ENCODE measurements at regions not wholly inside any gene's neighbourhood (a gene's known extent, or its start where the extent isn't known, plus 50 kb on each side); places are given as distances from the start of the nearest gene placed in this dataset.
"Not testable (repeated sequence)": the region's sequence is repeated elsewhere in the genome, so short reads cannot be mapped to it uniquely, and the experiment has no call there.

GRCh38 chr14:105768039-105768438 lies 241.7 kb downstream of the TMEM121 start:
- DNase-seq, result not testable (repeated sequence)

DNA sequence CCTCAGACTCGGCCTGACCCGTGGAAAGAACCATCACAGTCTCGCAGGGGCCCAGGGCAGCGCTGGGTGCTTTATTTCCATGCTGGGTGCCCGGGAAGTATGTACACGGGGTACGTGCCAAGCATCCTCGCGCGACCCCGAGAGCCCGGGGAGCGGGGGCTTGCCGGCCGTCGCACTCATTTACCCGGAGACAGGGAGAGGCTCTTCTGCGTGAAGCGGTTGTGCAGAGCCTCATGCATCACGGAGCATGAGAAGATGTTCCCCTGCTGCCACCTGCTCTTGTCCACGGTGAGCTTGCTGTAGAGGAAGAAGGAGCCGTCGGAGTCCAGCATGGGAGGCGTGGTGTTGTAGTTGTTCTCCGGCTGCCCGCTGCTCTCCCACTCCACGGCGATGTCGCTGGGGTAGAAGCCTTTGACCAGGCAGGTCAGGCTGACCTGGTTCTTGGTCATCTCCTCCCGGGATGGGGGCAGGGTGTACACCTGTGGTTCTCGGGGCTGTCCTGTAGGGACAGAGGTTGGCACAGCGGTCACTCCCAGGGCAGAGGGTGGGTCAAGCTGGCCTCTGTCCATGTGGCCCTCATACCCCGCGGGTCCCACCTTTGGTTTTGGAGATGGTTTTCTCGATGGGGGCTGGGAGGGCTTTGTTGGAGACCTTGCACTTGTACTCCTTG lies 242.8 kb downstream of the TMEM121 start:
- DNase-seq, result not testable (repeated sequence)

DNA sequence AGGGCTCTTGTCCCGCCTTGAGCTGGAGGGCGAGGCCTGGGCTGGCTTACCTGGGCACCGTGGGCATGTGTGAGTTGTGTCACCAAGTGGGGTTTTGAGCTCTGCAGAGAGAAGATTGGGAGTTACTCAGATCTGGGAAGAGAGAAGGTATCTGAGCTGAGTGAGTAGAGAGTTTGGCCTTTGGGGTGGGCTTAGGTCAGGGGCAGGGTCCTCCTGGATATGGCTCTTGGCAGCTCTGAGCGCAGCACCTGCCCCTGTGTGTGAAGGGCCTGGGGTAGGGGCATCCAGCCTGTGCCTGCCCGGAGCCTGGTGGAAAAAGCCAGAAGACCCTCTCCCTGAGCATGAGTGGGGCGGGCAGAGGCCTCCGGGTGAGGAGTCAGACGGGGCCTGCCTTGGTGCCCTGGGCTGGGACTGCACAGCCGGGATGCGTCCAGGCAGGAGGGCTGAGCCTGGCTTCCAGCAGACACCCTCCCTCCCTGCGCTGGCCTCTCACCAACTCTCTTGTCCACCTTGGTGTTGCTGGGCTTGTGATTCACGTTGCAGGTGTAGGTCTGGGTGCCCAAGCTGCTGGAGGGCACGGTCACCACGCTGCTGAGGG lies 244.3 kb downstream of the TMEM121 start:
- not testable (repeated sequence) for DNase-seq

DNA sequence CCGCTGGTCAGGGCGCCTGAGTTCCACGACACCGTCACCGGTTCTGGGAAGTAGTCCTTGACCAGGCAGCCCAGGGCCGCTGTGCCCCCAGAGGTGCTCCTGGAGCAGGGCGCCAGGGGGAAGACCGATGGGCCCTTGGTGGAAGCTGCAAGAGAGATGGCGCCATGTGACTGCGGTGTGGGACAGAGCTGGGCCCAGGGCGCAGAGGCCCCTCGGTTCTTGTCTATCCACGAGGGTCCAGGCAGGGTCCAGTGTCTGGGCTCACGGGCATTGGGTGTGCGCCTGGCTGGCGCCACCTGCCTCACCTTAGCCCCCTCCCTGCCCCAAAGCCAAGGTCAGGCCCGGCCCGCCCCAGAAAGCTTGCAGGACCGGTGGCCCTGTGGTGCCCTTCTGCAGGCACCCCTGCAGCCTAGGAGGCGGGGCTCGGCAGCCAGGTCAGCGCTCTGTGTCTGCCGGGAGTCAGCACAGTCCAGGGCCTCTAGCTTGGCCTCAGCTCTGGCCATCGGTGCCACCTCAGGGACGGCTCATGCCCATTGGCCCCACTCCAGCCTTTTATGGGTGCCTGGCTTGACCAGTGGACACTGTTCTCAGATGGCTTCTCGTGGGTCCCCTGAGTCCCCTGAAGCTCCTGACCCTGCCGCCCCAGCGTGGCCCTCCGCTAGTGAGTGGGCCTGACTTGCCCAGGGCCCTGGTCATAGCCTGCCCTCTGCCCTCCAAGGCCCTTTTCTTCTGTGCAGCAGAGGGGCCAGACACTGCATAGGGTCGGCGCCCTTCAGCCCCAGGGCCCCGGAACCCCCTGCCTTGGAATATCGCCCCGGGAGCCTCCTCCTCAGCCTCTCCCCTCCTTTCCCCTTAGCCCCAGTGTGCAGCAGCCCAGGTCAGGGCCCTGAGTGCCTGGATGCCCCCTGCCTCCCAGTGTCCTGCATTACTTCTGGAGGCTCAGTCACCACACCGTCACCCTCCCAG lies 245.2 kb downstream of the TMEM121 start:
- DNase-seq, result not testable (repeated sequence)

DNA sequence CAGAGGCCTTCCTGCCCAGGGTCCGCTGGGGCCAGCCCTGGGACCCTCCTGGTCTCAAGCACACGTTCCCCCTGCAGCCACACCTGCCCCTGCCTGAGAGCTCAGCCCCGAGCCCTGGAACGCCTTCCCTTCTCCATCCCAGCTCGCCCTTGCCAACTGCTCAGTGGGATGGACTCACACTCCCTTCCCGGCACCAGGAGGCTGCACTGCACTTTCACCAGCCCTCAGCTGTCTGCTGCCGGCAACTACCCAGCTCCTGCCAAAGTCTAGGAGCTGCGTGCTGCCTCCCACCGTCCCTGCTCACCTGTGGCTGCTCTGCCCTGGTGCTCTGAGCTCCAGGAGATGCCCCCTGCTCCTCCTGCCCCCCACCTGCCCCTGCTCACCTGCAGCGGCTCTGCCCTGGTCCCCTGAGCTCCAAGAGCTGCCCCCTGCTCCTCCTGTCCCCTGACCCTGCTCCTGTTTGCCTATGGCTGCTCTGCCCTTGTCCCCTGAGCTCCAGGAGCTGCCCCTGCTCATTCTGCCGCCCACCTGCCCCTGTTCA lies 246.4 kb downstream of the TMEM121 start:
- not testable (repeated sequence) for DNase-seq

- DNase-seq, result no peak
Observed at GRCh38 chr14:105773584-105773983, 247.2 kb downstream of the TMEM121 start.

GRCh38 chr14:105774001-105774400 lies 247.6 kb downstream of the TMEM121 start:
- DNase-seq, result no peak

- not testable (repeated sequence) for DNase-seq
Observed at GRCh38 chr14:105774585-105775348, 248.4 kb downstream of the TMEM121 start.

DNA sequence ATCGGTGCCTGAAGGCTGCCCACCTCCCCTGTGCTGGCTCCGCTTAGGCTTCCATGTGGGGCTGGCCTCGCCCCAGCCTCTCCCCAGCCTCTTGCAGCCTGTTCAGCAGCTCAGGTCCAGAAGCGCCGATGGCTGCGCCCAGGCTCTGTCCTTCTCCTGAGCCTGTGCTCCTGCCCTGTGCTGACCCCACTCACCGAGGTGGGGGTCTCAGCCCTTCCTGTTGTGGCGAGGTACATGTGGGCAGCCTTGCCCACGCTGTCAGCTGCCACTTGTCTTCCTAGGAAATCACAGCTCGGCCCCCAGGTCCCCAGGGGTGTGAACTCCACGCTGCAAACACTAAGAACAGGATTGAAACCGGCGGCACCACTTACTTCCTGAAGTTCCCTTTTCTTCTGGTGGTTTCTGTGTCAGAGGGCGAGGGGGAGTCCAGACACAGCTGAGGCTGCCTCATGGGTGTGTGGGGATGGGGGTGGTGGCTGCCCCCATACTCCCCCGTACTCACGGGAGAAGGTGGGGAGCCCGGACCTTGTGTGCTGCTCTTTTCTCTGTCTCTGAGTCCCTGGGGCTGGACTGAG lies 249.1 kb downstream of the TMEM121 start:
- not testable (repeated sequence) for DNase-seq

GRCh38 chr14:105776112-105776511 lies 249.7 kb downstream of the TMEM121 start:
- DNase-seq, result not testable (repeated sequence)

GRCh38 chr14:105776924-105777323 lies 250.5 kb downstream of the TMEM121 start:
- no peak for DNase-seq

DNA sequence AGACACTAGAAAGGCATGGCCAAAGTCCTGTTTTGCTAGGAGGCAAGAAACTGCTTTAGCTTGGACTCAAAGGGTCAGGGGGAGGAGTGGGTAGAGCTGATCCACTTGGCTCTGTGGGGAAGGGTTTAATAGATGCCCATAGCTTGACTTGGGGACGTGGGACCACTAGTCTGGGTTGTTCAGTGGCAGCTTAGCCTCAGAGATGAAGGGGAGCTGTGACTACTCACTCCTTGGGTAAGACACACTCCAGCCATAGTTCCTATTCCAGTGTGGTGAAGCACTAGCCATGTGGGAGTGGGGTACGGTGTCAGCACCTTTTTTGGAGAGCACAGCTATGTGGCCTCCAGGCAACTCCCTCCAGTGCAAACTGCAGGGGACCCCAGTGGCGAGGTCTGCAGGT lies 257.3 kb downstream of the TMEM121 start:
- no peak for DNase-seq

GRCh38 chr14:105793836-105794235 lies 267.5 kb downstream of the TMEM121 start:
- DNase-seq, result no peak

DNA sequence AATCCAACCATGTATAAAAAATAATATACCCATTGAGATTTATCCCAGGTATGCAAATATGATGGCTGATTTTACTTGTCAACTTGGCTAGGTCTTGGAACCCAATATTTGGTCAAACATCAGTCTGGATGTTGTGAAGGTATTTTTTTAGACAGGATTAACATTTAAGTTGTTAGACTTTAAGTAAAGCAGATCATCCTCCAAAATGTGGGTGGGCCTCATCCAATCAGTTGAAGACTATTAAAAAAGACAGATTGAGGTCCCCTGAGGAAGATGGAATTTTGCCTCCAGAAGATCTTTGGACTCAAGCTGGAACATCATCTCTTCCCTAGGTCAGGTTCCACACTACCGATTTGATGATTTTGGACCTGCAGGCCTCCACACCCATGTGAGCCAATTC lies 271.2 kb downstream of the TMEM121 start:
- no peak for DNase-seq

GRCh38 chr14:105805701-105806100 lies 279.3 kb downstream of the TMEM121 start:
- DNase-seq, result no peak

DNA sequence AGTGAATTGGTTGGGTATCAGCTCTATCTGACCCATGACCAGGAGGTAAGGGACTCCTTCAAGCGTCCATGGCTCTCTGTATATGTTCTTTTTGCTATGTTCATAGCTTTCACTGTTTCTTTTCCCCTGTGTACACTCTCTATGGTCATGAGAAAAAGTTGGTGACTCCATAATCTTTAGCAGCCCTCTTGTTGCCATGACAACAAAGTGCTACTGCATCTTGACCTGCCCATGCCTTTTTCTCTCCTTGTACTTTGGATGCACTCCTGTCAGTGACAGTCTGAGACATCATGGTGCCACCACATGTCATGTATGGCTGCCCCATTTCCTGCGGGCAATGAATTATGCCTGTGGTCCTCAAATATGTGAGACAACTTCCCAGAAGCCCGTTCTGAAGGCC lies 280.2 kb downstream of the TMEM121 start:
- DNase-seq, result no peak

- DNase-seq, result no peak
Observed at GRCh38 chr14:105817971-105818711, 291.8 kb downstream of the TMEM121 start.

GRCh38 chr14:105818712-105819005 lies 292.3 kb downstream of the TMEM121 start:
- DNase-seq, result no peak

DNA sequence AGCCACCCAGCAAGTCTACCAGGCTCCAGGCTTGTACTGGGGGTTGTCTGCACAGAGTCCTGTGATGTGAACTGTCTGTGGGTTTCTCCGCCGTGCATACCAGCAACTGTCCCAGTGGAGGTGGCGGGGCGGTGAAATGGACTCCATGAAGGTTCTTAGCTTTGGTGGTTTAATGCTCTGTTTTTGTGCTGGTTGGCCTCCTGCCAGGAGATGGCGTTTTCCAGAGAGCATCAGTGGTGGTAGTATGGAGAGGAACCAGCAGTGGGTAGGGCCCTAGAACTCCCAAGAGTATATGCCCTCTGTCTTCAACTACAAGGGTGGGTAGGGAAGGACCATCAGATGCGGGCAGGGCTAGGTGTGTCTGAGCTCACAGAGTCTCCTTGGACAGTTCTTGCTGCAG lies 303.8 kb downstream of the TMEM121 start:
- no peak for DNase-seq

GRCh38 chr14:105836160-105836559 lies 309.8 kb downstream of the TMEM121 start:
- no peak for DNase-seq

GRCh38 chr14:105836730-105837129 lies 310.3 kb downstream of the TMEM121 start:
- DNase-seq, result no peak
